ENCODE measurements at regions not wholly inside any gene's neighbourhood (a gene's known extent, or its start where the extent isn't known, plus 50 kb on each side); places are given as distances from the start of the nearest gene placed in this dataset.
"Not testable (repeated sequence)": the region's sequence is repeated elsewhere in the genome, so short reads cannot be mapped to it uniquely, and the experiment has no call there.

DNA sequence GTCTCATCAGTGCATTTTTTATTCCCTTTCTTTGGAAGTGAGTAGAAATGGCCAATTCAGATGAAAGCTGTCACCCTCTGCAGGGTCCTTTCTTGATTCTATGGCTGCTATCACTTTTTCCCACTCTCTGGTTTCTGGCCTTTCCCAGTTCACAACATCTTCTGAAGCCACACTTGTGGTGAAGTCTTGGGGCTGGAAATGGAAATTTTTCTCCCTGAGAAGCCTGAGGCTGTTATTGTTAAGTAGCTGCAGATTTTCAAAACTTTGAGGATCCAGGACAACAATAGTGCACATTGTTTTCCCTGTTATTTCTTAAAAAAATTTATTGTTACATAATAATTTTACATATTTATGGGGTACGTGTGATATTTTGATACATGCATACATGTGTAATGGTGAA lies 250.3 kb upstream of the RASGRP1 start:
- DNase-seq (ENCODE audit: low read depth) = no peak

DNA sequence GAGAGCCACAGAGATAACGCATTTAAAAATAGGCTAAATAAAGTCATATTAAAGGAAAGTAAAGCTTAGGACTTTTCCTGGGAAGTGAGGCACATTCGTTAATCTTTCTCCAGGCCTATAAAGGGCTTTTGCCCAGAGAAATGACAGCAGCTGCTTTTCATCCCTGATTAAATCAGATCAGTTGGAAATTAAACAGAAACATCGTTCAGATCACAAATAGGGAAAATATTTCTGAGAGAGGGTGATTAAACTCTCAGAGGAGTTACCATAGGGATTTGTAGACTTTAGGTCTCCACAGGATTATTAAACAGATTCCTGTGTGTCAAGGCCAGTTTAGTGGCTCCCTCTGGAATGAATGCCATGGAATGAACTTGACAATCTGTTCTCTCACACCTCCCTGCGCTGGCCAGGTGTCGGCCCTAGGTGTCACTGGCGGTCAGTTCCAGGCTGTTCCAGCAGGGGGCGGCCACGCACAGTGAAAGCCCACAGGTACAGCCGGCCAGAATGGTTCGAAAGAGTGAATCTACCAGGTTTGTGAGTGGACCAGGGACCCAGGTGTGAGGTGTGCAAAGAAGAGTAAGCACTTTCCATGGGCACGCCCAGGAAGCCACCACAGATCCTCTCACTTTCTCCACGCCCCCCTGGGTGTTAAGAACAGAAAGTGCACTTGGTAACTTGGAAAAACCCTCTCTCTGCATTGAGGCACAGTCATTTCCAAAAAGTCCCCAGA lies 253.0 kb upstream of the RASGRP1 start:
- peak; percentile 48 for DNase-seq (ENCODE audit: low read depth)

DNA sequence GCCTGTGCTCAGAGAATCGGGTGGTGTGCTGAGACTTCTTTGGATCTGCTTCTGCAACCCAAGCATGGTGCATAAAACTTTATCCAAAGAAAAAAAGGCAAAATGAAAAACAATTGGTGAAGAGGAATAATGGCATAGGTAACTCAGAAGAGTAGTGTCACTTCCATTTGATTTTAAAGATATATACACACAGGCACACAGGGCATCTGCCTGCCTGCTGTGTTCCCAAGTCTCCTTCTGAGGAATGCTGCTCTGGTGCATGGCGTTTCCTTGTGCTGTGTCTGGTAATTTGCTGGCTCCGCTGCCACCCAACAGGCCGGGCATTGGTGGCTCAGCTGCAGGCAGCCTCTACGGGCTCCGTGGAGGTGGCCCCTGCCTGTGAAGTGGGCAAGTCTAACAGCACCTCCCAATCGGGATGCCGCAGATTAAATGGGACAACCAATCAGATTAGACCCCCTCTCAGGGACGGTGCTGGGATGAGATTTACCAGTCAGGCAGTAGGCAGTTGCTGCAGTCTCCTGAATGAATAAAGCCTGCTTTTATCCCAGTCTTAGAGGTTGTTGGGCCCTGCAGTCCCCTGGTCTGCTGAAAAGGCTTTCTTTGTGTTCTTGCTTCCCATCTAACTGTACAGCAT lies 253.7 kb upstream of the RASGRP1 start:
- no peak for DNase-seq (ENCODE audit: low read depth)

DNA sequence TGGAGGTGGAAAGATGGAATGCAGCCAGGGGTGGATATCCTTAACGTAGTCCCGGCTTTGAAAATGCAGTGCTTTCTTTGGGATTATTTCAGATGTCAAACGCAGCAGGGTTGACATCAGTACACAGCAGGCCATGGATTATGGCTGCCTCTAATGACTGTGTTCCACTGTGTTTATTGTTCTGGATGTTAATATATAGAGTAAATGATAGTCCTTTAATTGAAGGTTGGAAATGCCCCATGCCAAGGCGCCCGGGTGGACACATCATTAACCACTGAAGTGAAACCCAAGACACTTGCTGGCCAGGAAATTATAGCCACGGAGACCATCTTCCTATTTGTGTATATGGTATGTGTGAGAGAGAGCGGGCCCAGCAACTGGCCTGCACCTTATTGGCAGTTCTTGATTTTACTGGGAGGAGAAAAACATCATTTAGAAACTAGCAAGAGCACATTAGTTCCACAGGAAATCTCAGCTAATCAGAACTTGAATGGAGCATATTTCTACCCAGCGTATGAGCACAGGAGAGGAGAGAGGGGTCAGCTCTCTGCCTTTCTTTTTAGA lies 254.9 kb upstream of the RASGRP1 start:
- DNase-seq (ENCODE audit: low read depth) = no peak

DNA sequence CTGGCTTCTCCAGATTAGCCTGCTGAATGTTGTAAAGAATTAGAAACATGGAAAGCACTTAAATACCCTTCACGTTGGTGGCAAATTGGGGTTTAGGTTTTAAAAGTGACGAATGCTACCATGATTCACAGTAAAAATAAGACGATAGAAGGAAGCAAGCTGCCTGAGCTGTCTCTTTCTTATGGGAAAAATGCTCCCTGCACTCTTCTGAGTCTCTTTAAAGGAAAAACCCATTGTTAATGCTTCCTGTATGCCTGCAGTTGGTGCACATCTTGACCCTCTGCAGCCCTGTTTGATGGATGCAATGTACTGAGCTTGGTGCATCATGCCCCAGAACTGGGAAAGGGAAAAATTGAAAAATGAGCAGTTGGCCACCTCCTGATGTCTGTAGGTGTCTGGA lies 258.6 kb upstream of the RASGRP1 start:
- no peak for DNase-seq (ENCODE audit: low read depth)

DNA sequence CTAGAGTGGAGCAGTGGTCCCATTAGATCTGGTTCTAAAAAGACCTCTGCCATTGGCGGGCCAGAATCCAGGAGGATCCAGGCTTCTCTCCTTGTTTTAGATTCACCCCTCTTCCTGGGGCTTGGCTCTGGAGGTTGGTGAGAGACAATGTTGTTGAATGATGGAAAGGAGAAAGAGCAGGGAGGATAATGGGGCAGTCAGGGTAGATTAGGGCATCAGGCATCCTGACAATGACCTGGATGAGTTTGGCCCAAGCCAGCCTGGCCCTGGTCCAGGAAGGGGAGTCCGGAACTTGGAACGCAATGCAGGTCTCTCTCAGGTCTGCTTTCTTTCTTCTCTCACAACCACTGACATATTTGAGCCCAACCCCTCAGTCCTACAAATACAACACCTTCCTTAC lies 260.1 kb upstream of the RASGRP1 start:
- DNase-seq (ENCODE audit: low read depth) = no peak

DNA sequence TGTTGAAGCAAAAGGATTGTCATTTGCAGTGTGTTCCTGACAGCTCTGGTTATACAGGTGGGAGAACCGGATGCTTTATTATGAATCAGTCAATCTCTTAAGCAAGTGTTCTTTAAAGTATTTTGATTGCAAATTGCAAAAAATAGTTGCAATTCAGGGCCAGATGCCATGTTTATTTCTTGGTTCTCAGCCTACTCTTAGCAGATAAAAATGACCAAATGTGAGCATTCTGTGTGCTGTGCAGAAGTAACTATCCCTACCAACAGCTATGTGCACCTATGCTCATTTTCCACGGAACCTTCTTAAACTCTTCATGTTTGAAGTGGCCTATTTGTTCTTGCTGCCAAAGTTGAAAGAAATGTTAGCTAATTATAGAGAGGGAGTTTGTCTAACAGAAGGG lies 262.3 kb upstream of the RASGRP1 start:
- DNase-seq (ENCODE audit: low read depth) = no peak

DNA sequence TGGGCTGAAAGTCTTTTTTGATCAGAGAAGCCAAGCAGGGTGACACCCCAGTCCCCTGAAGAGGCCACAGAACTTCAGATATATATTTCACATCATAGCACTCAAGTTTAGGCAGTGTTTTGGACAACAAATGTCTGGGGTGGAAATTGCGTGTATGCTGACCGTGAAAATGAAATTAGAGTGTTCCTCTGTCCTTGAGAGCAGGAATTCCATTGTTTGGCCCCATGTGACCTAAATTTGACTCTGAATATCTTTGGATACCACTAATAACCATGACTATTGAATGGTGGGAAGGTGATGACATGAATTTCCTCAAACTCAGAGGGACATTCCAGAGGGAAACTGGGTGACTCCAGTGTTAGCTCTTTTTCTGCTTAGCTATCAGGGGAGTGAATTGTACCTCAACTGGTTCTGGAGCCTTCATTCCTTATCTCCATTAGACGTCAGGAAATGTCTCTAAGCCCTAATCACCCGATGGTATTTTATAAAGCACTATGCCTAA lies 263.5 kb upstream of the RASGRP1 start:
- DNase-seq (ENCODE audit: low read depth) = no peak

DNA sequence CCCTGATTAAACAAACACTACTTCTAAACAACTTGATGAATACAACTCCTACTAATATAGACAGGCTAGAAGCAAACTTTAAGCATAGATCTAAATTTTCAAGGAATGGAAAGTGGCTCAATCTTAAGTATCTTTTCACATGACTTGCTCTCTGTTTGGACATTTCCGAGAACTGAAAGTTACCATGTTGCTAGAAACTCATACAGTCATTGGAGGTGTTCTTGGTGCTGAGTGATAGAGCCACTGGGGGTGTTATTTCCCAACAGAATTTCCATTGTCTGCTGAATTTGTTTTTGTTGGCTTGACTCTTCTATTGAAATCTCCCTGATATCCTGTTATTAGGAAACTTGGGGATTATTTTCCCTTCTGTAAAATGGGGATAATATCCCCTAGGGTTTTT lies 264.5 kb upstream of the RASGRP1 start:
- no peak for DNase-seq (ENCODE audit: low read depth)

DNA sequence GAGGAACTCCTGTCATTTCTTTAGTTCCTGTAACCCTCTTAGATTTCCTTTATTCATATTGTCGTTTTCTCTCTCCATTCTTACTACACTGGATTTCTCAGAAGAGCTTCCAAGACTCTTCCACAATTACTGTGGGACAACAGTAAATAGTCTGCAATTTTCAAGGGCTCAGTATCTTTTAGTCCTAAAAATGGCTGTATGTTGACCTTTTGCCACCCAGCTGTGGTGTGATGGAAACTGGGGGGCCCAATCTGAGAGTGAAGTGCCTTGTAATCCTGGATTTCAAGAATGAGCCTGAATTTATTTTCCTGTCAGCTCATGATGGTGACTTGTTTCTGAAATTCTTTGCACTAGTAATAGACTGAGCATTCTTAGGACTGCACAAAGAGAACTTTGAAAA lies 277.6 kb upstream of the RASGRP1 start:
- no peak for DNase-seq (ENCODE audit: low read depth)

DNA sequence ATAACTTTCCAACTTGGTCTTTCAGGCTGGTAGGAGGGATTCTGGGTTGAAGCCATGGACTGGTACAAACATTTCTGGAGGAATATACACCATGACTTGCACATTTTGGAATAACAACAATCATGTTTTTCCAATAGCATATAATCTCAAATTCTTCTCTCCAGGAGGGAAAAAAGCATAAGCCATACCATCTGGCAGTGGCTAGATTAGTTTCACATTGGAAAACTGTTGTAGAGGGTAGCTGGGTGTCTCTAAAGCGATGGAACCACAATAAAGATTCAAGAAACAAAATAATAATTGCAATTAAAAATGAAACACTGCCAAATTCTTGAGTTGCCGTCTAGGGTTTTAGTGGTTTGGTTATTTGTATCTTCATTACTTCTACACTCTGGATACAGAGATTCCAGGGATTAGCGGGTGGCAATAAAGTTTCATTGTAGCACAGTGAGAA lies 278.5 kb upstream of the RASGRP1 start:
- no peak for DNase-seq (ENCODE audit: low read depth)

DNA sequence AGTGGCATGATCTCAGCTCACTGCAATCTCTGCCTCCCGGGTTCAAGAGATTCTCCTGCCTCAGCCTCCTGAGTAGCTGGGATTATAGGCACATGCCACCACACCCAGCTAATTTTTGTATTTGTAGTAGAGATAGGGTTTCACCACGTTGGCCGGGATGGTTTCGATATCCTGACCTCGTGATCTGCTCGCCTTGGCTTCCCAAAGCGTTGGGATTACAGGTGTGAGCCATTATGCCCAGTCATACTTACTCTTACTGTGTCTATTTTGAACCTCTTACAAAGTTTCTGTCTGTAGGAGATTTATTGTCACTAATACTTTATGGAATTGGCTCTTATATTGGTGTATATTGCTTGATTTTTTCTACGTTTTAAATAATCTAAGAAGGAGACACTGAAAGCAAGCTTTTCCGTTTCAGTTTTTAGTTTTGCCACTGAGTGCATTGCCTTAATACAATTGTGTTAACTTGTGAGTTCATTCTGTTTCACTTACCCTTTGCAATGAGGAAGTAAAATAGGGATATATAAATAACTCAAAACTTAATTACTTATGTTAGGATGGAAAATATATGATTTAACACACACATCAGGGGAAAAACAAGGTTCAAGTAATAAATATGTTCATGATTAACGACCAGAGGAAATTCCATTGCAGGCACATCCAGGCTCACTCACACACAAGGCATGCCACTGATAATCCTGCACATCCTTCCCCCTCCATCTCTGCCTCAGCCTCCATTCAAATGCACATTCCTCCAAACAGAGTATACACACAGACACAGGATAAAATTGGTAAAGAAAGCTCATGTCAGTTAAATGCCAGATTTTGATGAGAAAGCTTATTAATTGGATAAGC lies 279.3 kb upstream of the RASGRP1 start:
- DNase-seq (ENCODE audit: low read depth) = no peak

DNA sequence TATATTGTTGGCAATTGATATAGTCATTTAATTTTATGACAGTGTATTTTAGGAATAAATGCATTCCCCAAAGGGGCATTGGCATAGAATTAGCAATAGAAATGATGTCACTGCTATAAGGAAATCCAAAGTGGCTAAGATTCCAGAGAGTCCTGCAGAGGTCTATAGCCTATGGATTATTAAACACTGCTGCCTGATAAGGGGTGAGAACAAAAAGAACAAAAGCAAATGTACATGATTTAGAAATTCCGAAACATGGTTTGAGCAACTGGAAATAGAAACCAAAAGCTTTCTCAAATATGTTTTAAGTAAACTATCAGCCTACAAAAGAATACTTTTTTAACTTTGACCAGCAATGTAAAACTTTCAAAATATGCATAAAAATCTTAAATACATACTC lies 280.1 kb upstream of the RASGRP1 start:
- no peak for DNase-seq (ENCODE audit: low read depth)

DNA sequence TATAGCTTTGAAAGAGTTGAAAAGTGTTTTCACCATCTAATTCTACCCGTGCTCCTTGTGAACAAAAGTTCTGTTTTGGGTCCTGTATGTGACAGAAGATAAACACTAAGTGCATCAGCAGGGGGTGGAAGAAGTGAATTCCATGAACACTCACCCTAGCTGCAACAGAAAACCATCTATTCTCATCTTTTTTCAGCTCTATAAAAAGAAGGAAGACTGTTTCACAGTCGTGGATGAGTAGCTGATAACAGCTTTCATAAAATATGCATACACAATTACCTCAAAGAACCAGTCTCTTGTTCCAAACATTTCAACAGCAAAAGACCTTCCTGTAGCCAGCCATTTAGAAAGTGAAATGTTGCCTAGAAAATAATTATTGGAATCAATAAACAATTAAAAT lies 281.7 kb upstream of the RASGRP1 start:
- DNase-seq (ENCODE audit: low read depth) = no peak

DNA sequence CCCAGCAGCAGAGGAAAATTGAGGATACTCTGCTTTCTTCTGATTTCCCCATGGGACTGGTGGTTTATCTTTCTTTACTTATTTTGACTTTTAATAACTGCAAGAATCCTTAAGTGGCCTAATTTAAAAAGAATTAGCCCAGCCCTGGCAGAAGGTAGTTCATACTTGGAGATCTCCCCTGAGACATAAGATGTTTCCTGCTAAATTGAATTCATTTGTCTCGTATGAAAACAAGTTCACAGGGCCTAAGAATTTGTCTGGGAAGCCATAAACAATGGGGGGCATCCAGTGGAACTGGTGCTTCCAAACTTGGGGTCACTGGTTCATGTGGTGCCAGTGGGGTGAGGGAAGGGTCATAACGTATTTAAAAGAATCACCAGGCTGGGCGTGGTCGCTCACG lies 283.1 kb upstream of the RASGRP1 start:
- no peak for DNase-seq (ENCODE audit: low read depth)

DNA sequence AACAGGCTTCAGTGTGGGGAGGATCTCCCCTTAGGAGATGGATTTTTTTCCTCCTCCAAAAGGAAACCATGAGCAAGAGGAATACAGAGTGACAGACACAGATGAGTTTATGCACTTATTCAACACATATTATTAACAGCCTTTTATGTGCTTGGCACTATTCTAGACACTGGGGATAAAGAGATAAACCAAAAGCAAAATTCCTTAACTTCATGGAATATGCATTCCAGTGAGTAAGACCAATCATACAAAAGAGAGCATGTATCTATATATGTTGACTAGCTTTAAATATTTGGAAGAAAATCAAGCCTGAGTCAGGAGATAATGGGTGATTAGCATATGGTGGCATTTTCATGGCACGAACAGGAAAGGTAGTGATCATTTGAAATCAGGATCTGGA lies 284.4 kb upstream of the RASGRP1 start:
- no peak for DNase-seq (ENCODE audit: low read depth)

DNA sequence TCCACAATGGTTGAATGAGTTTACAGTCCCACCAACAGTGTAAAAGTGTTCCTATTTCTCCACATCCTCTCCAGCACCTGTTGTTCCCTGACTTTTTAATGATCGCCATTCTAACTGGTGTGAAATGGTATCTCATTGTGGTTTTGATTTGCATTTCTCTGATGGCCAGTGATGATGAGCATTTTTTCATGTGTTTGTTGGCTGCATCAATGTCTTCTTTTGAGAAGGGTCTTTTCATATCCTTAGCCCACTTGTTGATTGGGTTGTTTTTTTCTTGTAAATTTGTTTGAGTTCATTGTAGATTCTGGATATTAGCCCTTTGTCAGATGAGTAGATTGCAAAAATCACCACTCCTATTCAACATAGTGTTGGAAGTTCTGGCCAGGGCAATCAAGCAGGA lies 287.6 kb upstream of the RASGRP1 start:
- not testable (repeated sequence) for DNase-seq (ENCODE audit: low read depth)

DNA sequence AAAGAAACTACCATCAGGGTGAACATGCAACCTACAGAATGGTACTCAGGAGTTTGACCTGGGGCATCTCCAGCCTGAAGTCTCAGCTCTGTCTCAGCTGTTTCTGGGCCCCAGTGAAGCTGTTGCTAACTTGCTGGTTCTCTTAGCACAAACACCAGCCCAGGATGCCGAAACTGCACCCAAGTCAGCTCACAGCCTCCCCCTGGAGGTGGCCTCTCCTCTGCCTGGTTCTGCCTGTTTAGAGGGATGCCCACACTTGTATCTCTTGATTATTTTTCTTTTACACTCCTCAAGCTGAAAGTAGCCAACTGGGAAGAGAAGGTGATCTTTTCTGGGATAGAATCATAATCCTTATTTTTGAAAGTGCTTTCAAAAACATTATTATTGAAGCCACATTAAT lies 289.0 kb upstream of the RASGRP1 start:
- DNase-seq (ENCODE audit: low read depth) = peak; percentile 1

DNA sequence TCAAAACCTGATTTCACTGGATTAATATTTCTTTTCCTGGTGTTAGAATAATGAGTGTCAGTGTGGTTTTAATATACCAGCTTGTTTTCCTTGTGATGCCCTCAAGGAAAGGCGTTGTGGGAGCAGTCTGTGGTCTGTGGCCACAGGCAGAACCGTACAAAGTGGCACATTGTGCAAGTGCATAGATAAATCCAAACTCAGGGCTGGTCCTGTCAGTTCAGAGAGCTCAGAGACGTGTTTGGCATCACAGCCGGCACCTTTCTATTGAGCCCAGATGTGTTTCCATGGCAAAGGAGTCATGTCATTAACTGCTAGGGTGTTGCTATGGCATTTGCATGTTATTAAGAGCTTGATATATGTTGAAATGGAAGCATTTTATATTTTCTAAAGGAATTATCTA lies 289.9 kb upstream of the RASGRP1 start:
- no peak for DNase-seq (ENCODE audit: low read depth)

DNA sequence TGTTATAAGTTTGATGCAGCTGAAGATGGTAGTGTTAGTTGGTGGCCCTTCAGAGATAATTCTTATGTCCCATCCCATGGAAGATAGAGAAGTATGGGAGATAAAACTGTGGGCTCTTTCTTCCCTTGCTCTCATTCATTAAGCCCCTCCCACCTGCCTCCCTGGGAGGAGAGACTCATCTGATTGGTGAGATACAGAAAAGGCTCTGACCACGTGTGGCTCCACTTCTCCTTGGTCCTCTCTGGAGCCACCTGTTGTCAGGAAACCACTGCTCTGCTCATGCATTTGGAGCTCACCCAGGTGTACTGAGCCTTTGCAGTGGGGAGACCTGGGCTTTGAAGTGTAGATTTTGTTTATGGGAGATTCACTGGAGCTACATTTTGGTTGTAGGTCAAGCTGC lies 293.2 kb upstream of the RASGRP1 start:
- DNase-seq (ENCODE audit: low read depth) = no peak

DNA sequence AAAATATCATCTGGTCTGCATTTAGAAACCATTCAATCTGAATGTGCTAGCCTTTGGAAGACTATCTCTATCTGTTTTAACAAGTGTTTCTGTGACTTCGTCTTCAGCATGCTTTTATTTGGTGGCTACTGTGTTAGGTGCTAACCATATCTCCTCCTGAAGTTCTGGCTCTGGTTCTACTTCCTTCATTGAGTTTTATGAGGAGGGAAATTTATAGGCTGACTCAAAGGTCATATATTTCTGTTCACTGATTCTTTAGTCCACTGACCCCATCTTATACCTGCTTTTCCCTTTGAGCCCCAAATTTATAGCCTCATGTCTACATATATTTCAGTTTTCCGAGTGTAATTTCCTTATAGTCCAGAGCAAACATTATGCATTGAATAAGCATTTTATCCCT lies 295.0 kb upstream of the RASGRP1 start:
- DNase-seq (ENCODE audit: low read depth) = no peak

DNA sequence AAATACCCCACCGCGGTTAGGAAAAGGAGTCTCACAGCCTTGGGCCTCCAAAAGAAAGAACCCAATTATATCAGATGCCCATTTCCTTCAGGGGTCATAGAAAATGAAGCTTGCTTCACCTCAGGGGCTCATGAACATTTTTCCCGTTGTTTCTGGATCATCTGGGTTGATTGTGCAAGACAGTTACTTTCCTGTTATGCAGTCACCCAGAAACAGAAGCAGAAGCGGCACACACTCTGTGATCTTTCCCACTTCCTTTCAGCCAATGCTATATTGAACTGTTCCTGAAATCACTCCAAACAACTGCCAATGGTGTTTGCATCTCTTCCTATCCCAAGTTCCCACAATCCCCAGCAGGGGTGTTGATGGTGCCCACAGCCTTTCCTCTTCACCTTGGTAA lies 295.6 kb upstream of the RASGRP1 start:
- no peak for DNase-seq (ENCODE audit: low read depth)

DNA sequence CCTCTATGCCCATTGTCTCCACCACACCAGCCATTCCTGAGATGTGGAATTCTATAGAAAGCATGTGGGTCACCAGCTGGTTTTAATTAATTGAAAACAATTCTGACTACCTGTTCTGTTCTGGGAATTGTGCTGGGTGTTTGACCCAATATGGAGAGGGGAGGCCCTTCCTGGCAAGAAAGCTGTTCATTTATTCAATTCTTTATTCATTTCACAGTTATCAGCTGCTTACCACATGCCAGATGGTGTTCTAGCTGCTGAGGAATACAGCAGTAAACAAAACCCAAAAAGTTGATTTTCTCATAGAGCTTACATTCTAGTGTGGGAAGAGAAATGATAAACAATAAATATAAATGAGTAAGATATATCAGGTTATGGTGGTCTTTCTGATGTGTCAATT lies 296.1 kb upstream of the RASGRP1 start:
- no peak for DNase-seq (ENCODE audit: low read depth)
